Stimulated activated memory B cell treated with anti-CD40 and anti-IgM and Interleukin-4, amounts not matched to agents 10 μg/mL and 1 μg/mL and 100 μg/mL, for 72 hours (primary cell): ENCODE measurements at regions not wholly inside any gene's neighbourhood (a gene's known extent, or its start where the extent isn't known, plus 50 kb on each side); places are given as distances from the start of the nearest gene placed in this dataset.
"Not testable (repeated sequence)": the region's sequence is repeated elsewhere in the genome, so short reads cannot be mapped to it uniquely, and the experiment has no call there.

Experiments used
- ATAC-seq: fragments of 150-1000 bp; cut with Tn5 transposase; 2 replicates; pipeline ENCODE4 v1.10.0; 2021
- H3K27ac Mint-ChIP-seq: one replicate; pipeline ENCODE4 v1.8.0; 2022; ENCODE audit warnings: mild to moderate bottlenecking, mixed read lengths
- H3K27me3 Mint-ChIP-seq: one replicate; pipeline ENCODE4 v1.8.0; 2022; ENCODE audit warnings: mixed read lengths
- H3K36me3 Mint-ChIP-seq: one replicate; pipeline ENCODE4 v1.8.0; 2022; ENCODE audit warnings: mixed read lengths
- H3K4me1 Mint-ChIP-seq: one replicate; pipeline ENCODE4 v1.8.0; 2022; ENCODE audit warnings: mixed read lengths
- H3K4me3 Mint-ChIP-seq: one replicate; pipeline ENCODE4 v1.8.0; 2022; ENCODE audit warnings: mild to moderate bottlenecking, moderate library complexity, mixed read lengths
- H3K9me3 Mint-ChIP-seq: one replicate; pipeline ENCODE4 v1.8.0; 2022; ENCODE audit warnings: mixed read lengths

DNA sequence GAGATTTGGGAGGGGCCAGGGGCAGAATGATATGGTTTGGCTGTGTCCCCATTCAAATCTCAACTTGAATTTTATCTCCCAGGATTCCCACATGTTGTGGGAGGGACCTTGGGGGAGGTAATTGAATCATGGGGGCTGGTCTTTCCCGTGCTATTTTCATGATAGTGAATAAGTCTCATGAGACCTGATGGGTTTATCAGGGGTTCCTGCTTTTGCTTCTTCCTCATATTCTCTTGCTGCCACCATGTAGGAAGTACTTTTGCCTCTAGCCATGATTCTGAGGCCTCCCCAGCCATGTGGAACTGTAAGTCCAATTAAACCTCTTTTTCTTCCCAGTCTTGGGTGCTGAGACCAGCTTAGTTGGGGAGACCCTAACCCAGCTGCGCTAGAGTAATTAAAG is 462.9 kb downstream of the REEP3 start:
- H3K9me3 Mint-ChIP-seq, ATAC-seq, H3K27me3 Mint-ChIP-seq, H3K27ac Mint-ChIP-seq, H3K36me3 Mint-ChIP-seq, H3K4me3 Mint-ChIP-seq: not testable (repeated sequence)
- peaks cover 36% of the 10 kb centered on the region for H3K4me1 Mint-ChIP-seq

DNA sequence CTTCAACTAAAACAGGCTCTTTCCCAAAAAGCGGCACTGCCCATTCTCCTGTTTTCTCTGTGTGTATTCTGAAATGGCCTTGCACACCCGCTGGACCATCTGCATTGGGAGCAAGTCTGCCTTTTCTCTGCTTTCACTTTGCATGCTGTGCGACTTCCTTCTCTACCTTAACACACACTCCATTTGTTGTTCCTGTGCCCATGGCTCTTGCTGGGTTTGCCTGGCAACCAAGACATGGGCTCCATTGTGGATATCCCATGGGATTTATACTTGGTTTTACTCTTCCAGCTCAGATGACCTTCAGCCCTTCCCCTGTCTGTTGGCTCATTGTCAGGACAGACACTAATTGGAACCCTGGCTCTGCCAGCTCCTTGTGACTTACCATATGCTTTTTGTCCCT is 465.3 kb downstream of the REEP3 start:
- Mint-ChIP-seq H3K9me3 (peaks cover 5% of the 10 kb centered on the region), H3K36me3 (no peaks in the 10 kb centered on the region), H3K4me1 (peaks cover 12% of the 10 kb centered on the region), H3K4me3 (no peak overlapping the region), H3K27me3 (no peaks in the 10 kb centered on the region), H3K27ac (no peak overlapping the region)
- no peak for ATAC-seq

DNA sequence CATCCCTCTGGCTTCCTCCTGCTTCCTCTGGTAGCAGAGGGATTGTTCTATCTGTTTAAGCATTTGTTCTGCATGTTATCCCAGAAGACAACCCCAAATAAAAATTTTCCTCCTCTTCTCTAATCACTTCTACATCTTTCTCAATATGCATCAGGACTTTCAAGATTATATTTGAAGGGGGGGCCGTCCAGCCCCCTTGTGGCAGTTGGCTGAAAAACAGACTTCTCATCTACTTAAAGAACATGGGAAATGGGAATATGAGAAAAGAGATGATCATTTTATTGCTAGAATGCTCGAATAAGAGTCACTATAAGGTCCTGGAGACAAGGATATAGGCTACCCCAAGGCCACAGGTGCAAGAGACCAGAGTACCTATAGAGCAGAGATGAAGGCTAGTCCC is 466.0 kb downstream of the REEP3 start:
- H3K36me3 Mint-ChIP-seq = no peaks in the 10 kb centered on the region
- H3K4me1 Mint-ChIP-seq = peaks cover 12% of the 10 kb centered on the region
- peaks cover 5% of the 10 kb centered on the region for H3K9me3 Mint-ChIP-seq
- H3K4me3 Mint-ChIP-seq = no peak overlapping the region
- ATAC-seq = no peak
- no peak overlapping the region for H3K27ac Mint-ChIP-seq
- H3K27me3 Mint-ChIP-seq = no peaks in the 10 kb centered on the region

DNA sequence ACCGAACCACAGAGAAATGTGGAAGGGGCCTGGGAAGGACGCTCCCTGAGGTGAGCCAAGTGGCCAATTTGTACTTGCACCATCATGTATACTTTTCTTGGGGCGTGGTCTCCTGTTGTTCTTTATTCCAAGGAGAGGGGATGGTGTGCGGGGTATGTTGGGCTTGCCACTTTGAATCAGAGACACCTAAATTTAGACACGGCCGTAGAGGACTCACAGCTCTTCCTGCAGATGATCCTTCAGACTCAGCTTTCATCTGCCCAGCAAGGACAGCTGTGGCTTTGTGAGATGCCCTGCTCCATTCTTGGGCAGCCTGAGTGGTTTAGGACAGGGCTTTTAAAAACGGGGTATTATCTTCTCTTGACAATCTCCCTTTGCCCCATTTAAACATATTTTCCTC is 473.2 kb downstream of the REEP3 start:
- Mint-ChIP-seq H3K9me3 (peaks cover 7% of the 10 kb centered on the region), H3K27me3 (no peaks in the 10 kb centered on the region), H3K36me3 (peaks cover 1% of the 10 kb centered on the region), H3K4me3 (no peak overlapping the region), H3K4me1 (no peaks in the 10 kb centered on the region), H3K27ac (no peak overlapping the region)
- ATAC-seq = peak; percentile 31

DNA sequence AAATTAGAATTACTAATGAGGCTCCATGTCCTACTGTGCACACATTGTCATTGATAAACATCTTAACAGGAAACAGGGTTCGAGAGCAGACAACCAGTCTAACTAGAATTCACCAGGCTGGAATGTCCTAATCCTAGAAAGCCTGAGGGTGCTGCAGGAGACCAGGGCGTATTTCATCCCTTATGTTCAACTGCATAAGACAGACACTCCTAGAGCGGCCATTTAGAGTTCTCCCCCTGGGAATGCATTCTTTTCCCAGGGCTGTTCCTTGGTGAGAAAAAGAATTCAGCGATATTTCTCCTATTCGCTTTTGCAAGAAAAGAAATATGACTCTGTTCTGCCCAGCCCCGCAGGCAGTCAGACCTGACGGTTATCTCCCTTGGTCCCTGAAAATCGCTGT is 486.0 kb downstream of the REEP3 start:
- no peak overlapping the region for H3K4me3 Mint-ChIP-seq
- no peaks in the 10 kb centered on the region for H3K36me3 Mint-ChIP-seq
- ATAC-seq = no peak
- H3K4me1 Mint-ChIP-seq = no peaks in the 10 kb centered on the region
- H3K27me3 Mint-ChIP-seq = no peaks in the 10 kb centered on the region
- H3K9me3 Mint-ChIP-seq = peaks cover 9% of the 10 kb centered on the region
- H3K27ac Mint-ChIP-seq = no peak overlapping the region

DNA sequence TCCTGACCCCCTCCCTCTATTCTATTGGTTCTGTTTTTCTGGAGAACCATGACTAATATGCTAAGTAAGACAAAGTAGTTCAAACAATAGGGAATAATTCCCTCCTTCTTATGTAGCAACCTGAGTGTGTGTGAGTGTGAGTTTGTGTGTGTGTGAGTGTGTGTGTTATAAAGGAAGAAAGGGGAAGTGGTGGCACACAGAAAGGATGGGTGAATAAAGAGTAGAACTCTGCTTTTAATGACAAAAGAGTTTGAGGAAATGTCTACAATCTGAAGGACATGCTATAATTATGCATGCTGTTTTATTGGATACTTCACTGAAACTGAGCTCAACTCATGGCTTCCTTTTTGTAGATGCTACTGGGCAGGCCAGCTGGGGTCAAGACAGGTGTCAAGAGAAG is 489.5 kb downstream of the REEP3 start:
- no peak for ATAC-seq

DNA sequence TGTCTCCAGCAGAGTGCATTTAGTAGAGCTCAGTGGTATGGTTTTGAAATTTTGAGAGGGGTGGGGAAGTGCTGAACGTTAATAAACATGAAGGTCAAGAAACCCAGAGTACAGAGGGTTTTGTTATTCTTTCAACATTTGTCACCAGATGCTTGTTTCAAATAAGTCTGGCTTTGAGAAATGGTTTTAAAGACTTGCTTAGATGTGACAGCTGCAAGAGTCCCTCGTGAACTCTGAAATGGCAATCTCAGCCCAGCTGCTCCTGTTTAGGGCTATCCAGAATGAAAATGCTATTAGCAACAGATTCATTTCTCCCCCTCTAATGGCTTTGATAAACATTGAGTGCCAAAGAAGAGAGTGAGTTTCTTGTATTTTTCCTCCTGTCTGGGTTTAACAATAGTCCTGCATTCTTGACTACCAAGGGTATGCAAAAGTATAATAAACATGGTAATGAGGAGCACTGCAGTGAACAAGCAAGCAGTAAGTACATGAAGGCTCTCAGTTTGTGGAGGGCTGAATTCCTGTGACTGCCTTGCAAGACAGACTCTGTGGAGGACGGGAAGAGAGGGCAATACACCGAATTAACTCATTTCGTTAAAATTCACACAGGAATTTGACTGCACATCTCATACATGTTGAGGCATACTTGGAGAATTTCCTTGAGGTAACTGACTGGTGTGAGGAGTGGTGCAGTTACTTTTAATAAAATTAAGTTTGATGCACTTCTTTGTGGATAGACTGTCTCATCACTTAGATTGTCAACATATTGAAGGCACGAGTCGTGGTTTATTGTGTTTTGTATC is 490.9 kb downstream of the REEP3 start:
- Mint-ChIP-seq H3K9me3 (peaks cover 6% of the 10 kb centered on the region), H3K4me3 (no peak overlapping the region), H3K27ac (no peak overlapping the region), H3K4me1 (no peaks in the 10 kb centered on the region), H3K36me3 (no peaks in the 10 kb centered on the region), H3K27me3 (no peaks in the 10 kb centered on the region)
- ATAC-seq = no peak

More for the DNA sequence above, 489.5 kb downstream of the REEP3 start:
- Mint-ChIP-seq H3K4me3 (no peak overlapping the region), H3K9me3 (peaks cover 9% of the 10 kb centered on the region), H3K27me3 (no peaks in the 10 kb centered on the region), H3K27ac (no peak overlapping the region), H3K4me1 (no peaks in the 10 kb centered on the region), H3K36me3 (no peaks in the 10 kb centered on the region)

DNA sequence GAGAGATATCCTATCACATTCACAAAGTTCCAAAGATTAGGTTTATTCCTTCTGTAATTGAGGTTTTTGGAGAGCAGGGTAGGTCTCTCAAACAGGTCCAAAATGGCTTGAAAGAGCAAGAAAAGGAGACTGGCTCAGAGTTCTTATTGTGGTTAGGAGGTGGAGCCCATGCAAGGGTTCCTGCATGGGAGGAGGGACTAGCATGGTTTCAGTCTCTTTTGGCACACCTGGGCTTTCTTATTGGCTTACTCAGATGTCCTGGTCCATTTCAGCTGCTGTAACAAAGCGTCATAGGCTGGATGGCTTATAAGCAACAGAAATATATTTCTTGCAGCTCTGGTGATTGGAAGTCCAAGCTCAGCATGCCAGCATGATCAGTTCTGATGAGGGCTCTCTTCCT is 493.1 kb downstream of the REEP3 start:
- H3K4me3 Mint-ChIP-seq = no peak overlapping the region
- peaks cover 6% of the 10 kb centered on the region for H3K9me3 Mint-ChIP-seq
- H3K27me3 Mint-ChIP-seq = no peaks in the 10 kb centered on the region
- H3K36me3 Mint-ChIP-seq = no peaks in the 10 kb centered on the region
- no peaks in the 10 kb centered on the region for H3K4me1 Mint-ChIP-seq
- ATAC-seq = no peak
- H3K27ac Mint-ChIP-seq = no peak overlapping the region

DNA sequence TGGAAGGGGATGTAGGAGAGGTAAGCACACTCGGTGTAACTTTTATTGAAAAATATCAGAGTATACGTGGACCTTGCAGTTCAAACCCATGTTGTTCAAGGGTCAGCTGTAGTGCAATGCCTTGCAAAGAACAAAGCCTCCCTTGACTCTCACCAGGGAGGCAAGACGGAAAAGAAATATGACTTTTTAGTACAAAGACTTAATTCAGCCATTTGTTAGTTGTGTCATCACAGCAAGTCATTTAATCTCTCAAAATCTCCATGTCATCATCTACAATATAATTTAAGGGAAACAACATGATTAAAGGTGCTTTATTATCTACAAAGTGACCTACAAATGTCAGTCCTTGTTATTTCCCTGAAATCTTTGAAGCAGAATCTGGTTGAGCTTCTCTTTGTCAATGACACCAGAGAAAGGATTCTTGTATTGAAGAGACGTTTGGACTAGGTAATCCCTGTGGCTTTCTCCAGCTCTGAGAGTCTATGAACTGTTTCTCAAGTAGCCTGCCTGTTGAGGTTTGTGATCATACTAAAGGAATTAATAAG is 502.8 kb downstream of the REEP3 start:
- no peak for ATAC-seq
- Mint-ChIP-seq H3K36me3 (no peaks in the 10 kb centered on the region), H3K9me3 (peaks cover 8% of the 10 kb centered on the region), H3K4me3 (no peak overlapping the region), H3K27me3 (no peaks in the 10 kb centered on the region), H3K4me1 (no peaks in the 10 kb centered on the region), H3K27ac (no peak overlapping the region)

DNA sequence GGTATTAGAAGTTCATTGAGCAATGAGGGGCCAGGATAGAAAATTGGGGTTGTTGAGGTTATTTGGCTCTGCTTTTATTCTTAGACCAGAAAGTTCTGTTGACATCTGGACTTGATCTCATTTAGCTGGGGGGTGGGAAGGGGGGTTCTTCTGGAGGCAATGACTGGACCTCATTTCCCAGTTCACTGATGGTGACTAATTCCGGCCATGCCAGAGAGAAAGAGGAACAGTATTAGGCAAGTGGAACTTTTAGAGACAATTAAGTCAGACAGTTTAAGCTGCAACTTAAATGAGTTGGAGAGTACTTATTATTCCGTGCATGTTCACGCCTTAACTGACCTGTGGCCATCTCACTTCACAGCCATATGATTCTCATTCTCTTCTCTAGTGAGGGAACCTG is 512.5 kb downstream of the REEP3 start:
- Mint-ChIP-seq H3K36me3 (no peaks in the 10 kb centered on the region), H3K27me3 (no peaks in the 10 kb centered on the region), H3K4me3 (no peak overlapping the region), H3K9me3 (no peaks in the 10 kb centered on the region), H3K4me1 (no peaks in the 10 kb centered on the region), H3K27ac (no peak overlapping the region)
- ATAC-seq = no peak

DNA sequence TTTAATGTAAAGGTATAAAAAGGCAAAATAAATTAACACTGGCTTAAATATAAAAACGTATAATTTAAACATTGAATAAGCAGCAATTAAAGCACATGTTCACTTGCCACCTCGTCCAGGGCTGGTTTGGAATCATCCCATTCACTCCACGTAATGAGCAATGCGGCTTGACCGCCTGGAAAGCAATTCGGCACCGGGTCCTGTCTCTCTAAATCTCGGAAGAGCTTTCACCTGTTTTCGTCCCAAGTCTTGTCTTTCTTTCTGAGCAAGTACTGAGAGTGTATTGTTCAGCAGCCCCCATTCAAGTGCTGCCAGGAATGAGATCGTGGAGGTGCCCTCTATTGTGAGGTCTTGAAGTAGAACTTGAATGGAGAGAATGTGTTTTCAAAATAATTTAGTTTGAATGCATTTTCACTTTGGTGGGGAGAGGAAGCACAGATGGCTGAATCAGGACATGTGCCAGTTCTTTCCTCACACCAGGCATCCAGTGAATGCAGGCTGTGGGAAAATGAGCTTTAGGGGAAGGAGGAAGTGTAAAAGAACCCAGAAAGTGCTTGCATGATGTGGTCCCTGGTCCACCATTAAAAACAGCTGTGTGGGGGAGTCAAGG is 515.2 kb downstream of the REEP3 start:
- no peaks in the 10 kb centered on the region for H3K27me3 Mint-ChIP-seq
- no peak overlapping the region for H3K27ac Mint-ChIP-seq
- H3K9me3 Mint-ChIP-seq = no peaks in the 10 kb centered on the region
- no peak for ATAC-seq
- peaks cover 9% of the 10 kb centered on the region for H3K4me1 Mint-ChIP-seq
- H3K36me3 Mint-ChIP-seq = no peaks in the 10 kb centered on the region
- H3K4me3 Mint-ChIP-seq = no peak overlapping the region

DNA sequence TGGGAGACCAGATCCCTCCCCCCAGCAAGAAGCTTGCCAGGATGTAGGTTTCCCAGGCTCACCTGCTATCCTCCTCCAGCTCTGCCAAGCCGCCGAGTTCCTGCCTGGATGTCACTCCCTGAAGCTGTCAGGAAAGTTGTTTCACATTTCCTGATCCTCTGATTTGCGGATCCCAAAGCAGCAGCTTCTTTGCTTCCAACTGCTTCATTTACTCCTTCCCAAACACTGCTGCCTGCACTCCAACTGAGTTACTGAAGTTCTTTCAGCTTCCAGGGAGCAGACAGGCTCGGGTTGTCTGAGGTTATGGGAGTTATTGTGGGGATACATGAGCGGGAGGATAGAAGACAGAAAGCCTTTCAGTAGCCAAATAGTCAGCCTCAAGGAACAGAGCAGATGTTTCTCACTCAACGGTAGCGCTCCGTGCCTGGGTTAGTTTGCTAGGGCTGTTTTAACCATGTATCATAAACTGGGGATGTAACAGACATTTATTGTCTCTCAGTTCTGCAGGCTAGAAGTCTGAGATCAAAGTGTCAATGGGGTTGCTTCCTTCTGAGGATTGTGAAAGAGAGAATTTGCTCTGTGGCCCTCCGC is 516.0 kb downstream of the REEP3 start:
- ATAC-seq = no peak

DNA sequence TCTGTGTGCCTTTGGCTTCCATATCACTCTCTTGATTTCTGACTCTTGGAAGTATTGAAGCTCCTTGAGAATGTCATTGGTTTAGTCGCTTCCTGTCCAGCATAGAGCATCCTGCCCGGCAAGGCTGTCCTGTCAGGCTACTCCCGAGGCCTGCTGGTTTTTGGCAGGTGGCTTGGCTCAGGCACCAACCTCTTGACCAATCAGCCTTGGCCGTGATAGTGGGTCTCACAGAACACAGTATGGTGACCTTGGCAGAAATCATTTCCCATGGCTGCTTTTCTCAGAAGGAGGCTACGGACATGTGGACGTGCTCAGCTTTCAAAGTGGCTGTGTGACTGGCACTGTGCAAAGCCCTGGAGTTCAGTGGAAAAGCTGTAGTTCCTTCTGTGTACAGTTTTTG is 516.9 kb downstream of the REEP3 start:
- ATAC-seq = no peak

More for the DNA sequence above, 516.0 kb downstream of the REEP3 start:
- Mint-ChIP-seq H3K4me3 (no peak overlapping the region), H3K4me1 (peaks cover 10% of the 10 kb centered on the region), H3K9me3 (no peaks in the 10 kb centered on the region), H3K36me3 (no peaks in the 10 kb centered on the region), H3K27ac (no peak overlapping the region), H3K27me3 (no peaks in the 10 kb centered on the region)

DNA sequence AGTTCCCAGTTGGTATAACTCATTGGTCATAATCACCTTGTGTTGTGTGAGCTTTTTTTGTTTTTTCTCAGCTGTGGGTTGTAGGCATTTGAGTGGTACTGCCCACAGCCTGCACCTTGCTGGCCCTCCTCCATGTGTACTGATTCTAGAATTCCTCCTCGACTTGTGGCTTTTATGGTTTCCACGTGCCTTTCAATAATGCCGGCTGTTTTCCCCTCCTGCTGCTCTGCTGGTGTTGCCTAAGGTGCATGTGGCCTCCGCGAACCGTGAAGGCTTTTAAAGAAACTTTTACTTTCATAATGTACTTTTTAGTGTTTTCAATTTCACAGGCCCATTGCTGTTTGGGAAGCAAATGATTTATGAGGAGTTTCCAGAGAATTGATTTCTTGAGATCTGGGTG is 518.0 kb downstream of the REEP3 start:
- Mint-ChIP-seq H3K4me1 (peaks cover 10% of the 10 kb centered on the region), H3K27me3 (no peaks in the 10 kb centered on the region), H3K36me3 (no peaks in the 10 kb centered on the region), H3K9me3 (no peaks in the 10 kb centered on the region), H3K27ac (no peak overlapping the region), H3K4me3 (no peak overlapping the region)
- ATAC-seq = no peak

More for the DNA sequence above, 516.9 kb downstream of the REEP3 start:
- Mint-ChIP-seq H3K4me1 (peaks cover 10% of the 10 kb centered on the region), H3K9me3 (no peaks in the 10 kb centered on the region), H3K36me3 (no peaks in the 10 kb centered on the region), H3K4me3 (no peak overlapping the region), H3K27me3 (no peaks in the 10 kb centered on the region), H3K27ac (no peak overlapping the region)

DNA sequence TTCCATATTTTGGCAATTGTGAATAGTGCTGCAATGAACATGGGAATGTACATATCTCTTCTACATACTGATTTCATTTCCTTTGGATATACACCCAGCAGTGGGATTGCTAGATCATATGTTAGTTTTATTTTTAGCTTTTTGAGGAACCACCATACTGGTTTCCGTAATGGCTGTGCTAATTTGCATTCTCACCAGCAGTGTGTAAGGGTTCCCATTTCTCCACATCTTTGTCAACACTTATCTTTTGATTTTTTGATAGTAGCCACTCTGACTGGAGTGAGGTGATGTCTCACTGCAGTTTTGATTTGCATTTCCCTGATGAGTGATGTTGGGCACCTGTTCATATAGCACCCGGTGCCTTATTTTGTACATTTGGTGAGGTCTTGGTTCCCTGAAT is 519.6 kb downstream of the REEP3 start:
- Mint-ChIP-seq H3K36me3 (no peaks in the 10 kb centered on the region), H3K4me1 (peaks cover 10% of the 10 kb centered on the region), H3K27me3 (no peaks in the 10 kb centered on the region), H3K27ac (no peak overlapping the region), H3K4me3 (peak overlapping the region; percentile 60), H3K9me3 (no peaks in the 10 kb centered on the region)
- no peak for ATAC-seq
